Activated naive CD8-positive, alpha-beta T cell treated with anti-CD3 and anti-CD28 coated beads, Interleukin-2, amount 50 U/mL, for 24 hours (primary cell): ENCODE measurements at regions not wholly inside any gene's neighbourhood (a gene's known extent, or its start where the extent isn't known, plus 50 kb on each side); places are given as distances from the start of the nearest gene placed in this dataset.
A peak's percentile ranks its signal among the peaks of the same experiment; 100 is the strongest.

Experiments used
- ATAC-seq: fragments of 150-1000 bp; cut with Tn5 transposase; one replicate; pipeline ENCODE4 v1.10.0; 2021
- DNase-seq: peaks from one replicate; pipeline ENCODE4 v3.0.0; 2021
- H3K27ac Mint-ChIP-seq: one replicate; pipeline ENCODE4 v1.8.0; 2021; ENCODE audit warnings: mild to moderate bottlenecking, mixed read lengths
- H3K27me3 Mint-ChIP-seq: one replicate; pipeline ENCODE4 v1.8.0; 2021; ENCODE audit warnings: mixed read lengths
- H3K36me3 Mint-ChIP-seq: one replicate; pipeline ENCODE4 v1.8.0; 2021; ENCODE audit warnings: low read depth, mixed read lengths
- H3K4me1 Mint-ChIP-seq: one replicate; pipeline ENCODE4 v1.8.0; 2021; ENCODE audit warnings: mixed read lengths
- H3K4me3 Mint-ChIP-seq: one replicate; pipeline ENCODE4 v1.8.0; 2021; ENCODE audit warnings: mild to moderate bottlenecking, moderate library complexity, mixed read lengths
- H3K9me3 Mint-ChIP-seq: one replicate; pipeline ENCODE4 v1.8.0; 2021; ENCODE audit warnings: mixed read lengths

DNA sequence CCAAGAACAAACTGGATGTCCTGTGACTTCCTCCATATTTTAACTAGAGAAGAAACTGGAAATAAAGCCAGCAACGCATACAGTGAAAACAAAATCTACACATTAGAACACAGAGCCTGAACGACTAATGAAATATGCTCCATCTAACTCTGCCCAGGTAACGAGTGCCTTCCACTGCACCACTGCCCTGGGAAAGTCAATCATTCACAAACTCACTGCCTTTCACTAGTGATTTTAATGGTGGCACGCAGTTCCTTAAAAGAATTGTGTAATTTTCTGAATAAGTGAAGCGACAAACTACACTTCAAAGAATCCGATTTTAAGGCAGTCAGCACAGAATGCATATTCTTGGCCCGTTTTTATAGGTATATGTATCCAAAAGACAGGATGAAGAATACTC is 416.0 kb downstream of the SHQ1 start:
- ATAC-seq (no peak), DNase-seq (no peak)
- Mint-ChIP-seq H3K9me3 (no peaks in the 10 kb centered on the region), H3K27ac (no peak overlapping the region), H3K4me1 (peaks cover 86% of the 10 kb centered on the region), H3K4me3 (no peak overlapping the region), H3K27me3 (no peaks in the 10 kb centered on the region), H3K36me3 (peaks cover 23% of the 10 kb centered on the region)

DNA sequence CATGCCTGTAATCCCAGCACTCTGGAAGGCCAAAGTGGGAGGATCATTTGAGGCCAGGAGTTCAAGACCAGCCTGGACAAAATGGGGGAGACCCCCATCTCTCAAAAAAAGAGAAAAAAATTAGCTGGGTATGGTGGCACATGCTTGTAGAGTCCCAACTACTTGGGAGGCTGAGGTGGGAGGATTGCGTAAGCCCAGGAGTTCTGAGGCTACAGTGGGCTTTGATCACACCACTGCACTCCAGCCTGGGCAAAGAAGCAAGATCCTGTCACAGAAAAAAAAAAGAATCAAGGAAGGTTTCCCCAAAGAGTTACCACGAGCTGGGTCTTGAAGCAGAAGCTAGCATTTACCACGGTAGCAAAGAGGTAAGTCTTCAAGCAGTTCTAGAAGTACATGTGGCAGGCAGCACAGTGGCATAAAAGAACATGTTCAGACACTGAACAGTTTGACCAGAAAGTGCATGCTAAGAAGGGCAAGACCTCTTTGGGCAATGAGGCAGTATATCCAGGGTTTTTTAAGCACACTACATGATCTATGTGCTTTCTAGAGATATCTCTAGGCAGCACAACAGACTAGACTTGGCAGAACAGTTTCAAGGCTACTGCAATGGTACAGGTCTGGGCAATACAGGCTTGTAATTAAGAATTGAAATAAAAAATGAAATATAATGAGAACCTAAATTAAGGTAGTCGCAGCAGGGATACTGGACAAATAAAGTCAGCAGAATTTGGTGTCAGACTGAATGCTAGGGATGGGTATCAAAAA is 418.5 kb downstream of the SHQ1 start:
- Mint-ChIP-seq H3K9me3 (no peaks in the 10 kb centered on the region), H3K36me3 (peaks cover 16% of the 10 kb centered on the region), H3K27me3 (no peaks in the 10 kb centered on the region), H3K4me1 (peaks cover 95% of the 10 kb centered on the region), H3K27ac (peak overlapping the region; percentile 12), H3K4me3 (no peak overlapping the region)
- no peak for DNase-seq
- ATAC-seq, result no peak

GRCh38 chr3:72428803-72429202 is 419.4 kb downstream of the SHQ1 start:
- peak overlapping the region; percentile 64 for H3K27ac Mint-ChIP-seq
- no peaks in the 10 kb centered on the region for H3K9me3 Mint-ChIP-seq
- H3K4me1 Mint-ChIP-seq, result peaks cover 91% of the 10 kb centered on the region
- peaks cover 15% of the 10 kb centered on the region for H3K36me3 Mint-ChIP-seq
- ATAC-seq (peak; percentile 17), DNase-seq (no peak)
- no peaks in the 10 kb centered on the region for H3K27me3 Mint-ChIP-seq
- no peak overlapping the region for H3K4me3 Mint-ChIP-seq

- Mint-ChIP-seq H3K4me1 (peaks cover 84% of the 10 kb centered on the region), H3K9me3 (peaks cover 1% of the 10 kb centered on the region), H3K27ac (peak overlapping the region; percentile 92), H3K27me3 (no peaks in the 10 kb centered on the region), H3K36me3 (peaks cover 22% of the 10 kb centered on the region), H3K4me3 (peak overlapping the region; percentile 47)
- ATAC-seq, result peak; percentile 59
- no peak for DNase-seq
Measured at GRCh38 chr3:72427624-72428023, 420.6 kb downstream of the SHQ1 start.

DNA sequence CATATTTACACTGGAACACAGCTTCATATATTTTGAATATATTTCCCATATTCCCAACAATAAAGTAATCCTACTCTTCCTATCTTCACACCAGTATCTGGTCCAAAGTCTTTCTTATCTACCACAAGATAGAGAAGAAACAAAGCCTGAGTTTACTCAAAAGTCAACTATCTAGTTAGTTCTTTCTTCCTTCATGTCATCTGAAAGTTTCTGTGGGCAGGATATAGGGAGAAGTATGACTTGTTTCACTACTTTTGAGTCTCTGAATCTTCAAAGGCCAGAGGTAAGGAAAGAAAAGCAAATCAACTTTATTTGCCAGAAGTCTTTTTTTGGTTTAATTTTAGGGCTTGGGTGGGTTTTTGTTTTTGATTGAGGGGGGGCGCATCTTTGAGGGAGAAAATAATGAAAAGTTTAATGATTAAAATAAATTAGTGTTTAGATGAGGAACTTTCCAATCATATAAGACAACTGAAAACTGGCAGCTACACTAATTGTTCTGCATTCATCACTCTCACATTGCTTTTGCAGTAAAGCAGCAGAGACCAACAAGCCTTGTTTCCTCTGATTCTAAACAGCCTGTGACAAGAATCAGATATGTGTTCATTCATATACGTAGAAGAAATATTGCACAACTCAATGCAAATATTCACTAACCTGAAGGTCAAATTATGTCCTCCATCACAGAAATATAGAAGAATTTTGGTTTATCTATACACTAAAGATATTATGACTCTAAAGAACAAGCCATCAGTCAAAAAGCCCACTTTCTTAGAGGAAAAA is 421.4 kb downstream of the SHQ1 start:
- H3K27me3 Mint-ChIP-seq, result no peaks in the 10 kb centered on the region
- H3K9me3 Mint-ChIP-seq, result peaks cover 9% of the 10 kb centered on the region
- peak overlapping the region; percentile 47 for H3K4me3 Mint-ChIP-seq
- ATAC-seq (peak; percentile 83), DNase-seq (no peak)
- peak overlapping the region; percentile 92 for H3K27ac Mint-ChIP-seq
- peaks cover 30% of the 10 kb centered on the region for H3K36me3 Mint-ChIP-seq
- peaks cover 78% of the 10 kb centered on the region for H3K4me1 Mint-ChIP-seq

DNA sequence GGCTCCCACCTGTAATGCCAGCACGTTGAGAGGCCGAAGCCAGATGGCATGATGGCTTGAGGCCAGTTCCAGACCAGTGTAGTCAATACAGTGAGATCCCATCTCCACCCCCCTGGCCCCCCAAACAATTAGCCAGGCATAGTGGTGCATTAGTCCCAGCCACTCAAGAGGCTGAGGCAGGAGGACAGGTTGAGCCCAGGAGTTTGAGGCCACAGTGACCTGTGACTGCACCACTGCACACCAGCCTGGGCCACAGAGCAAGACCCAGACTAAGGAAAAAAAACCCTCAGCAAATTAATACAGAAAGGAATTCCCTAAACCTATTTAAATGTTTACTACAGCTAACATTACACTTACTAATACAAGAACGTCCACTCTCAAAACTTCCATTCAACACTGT is 424.6 kb downstream of the SHQ1 start:
- Mint-ChIP-seq H3K4me3 (no peak overlapping the region), H3K4me1 (peaks cover 68% of the 10 kb centered on the region), H3K27ac (no peak overlapping the region), H3K36me3 (peaks cover 41% of the 10 kb centered on the region), H3K9me3 (peaks cover 16% of the 10 kb centered on the region), H3K27me3 (no peaks in the 10 kb centered on the region)
- no peak for ATAC-seq
- no peak for DNase-seq

GRCh38 chr3:72421786-72422185 is 426.5 kb downstream of the SHQ1 start:
- no peak for ATAC-seq
- Mint-ChIP-seq H3K4me3 (no peak overlapping the region), H3K27ac (no peak overlapping the region), H3K27me3 (no peaks in the 10 kb centered on the region), H3K4me1 (peaks cover 68% of the 10 kb centered on the region), H3K9me3 (peaks cover 16% of the 10 kb centered on the region), H3K36me3 (peaks cover 38% of the 10 kb centered on the region)
- DNase-seq, result no peak

DNA sequence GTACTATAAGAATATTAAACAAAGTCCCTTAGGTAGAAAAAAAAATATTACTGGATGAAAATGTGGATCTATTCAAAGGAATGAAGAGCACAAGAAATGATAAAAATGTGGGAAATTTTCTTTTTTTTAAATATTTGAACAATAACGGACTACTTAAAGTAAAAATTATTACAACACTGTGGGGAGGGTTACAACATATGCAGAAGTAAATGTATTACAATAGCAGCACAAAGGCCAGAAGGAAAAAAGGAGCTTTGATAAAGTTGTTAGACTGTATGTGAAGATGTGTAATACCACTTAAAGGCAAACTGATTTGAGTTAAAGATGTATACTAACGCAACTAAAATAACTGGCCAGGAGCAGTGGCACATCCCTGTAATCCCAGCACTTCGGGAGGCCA is 427.1 kb downstream of the SHQ1 start:
- H3K4me3 Mint-ChIP-seq, result no peak overlapping the region
- no peak for ATAC-seq
- DNase-seq, result no peak
- peaks cover 66% of the 10 kb centered on the region for H3K4me1 Mint-ChIP-seq
- H3K36me3 Mint-ChIP-seq, result peaks cover 41% of the 10 kb centered on the region
- H3K27me3 Mint-ChIP-seq, result no peaks in the 10 kb centered on the region
- H3K9me3 Mint-ChIP-seq, result peaks cover 16% of the 10 kb centered on the region
- H3K27ac Mint-ChIP-seq, result no peak overlapping the region

DNA sequence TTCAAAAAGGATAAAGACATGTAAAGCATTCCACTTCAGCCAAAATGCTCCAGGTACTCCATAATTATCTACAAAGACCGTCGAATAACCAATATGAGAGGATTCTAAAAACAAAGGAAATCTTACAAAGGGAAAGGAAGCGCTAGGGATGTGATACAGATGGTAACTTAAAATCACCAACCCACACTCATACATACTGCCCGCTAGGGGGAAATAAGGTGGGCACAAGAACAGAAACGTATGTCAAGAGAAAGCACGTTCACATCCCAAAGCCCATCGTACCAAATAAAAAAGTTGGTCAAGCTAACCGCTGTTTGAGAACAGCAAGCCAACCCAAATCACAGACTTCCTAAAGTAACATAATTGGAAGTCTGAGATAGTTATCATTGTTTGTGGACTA is 429.4 kb downstream of the SHQ1 start:
- H3K9me3 Mint-ChIP-seq, result peaks cover 16% of the 10 kb centered on the region
- H3K27ac Mint-ChIP-seq, result peak overlapping the region; percentile 12
- no peak overlapping the region for H3K4me3 Mint-ChIP-seq
- peaks cover 39% of the 10 kb centered on the region for H3K36me3 Mint-ChIP-seq
- DNase-seq (no peak), ATAC-seq (no peak)
- H3K4me1 Mint-ChIP-seq, result peaks cover 67% of the 10 kb centered on the region
- H3K27me3 Mint-ChIP-seq, result no peaks in the 10 kb centered on the region

GRCh38 chr3:72418244-72418643 is 430.0 kb downstream of the SHQ1 start:
- Mint-ChIP-seq H3K4me1 (peaks cover 68% of the 10 kb centered on the region), H3K27ac (peak overlapping the region; percentile 65), H3K36me3 (peaks cover 33% of the 10 kb centered on the region), H3K4me3 (peak overlapping the region; percentile 38), H3K9me3 (peaks cover 16% of the 10 kb centered on the region), H3K27me3 (no peaks in the 10 kb centered on the region)
- ATAC-seq (peak; percentile 49), DNase-seq (no peak)

GRCh38 chr3:72414481-72415016 is 433.7 kb downstream of the SHQ1 start:
- H3K9me3 Mint-ChIP-seq, result no peaks in the 10 kb centered on the region
- peaks cover 92% of the 10 kb centered on the region for H3K4me1 Mint-ChIP-seq
- H3K4me3 Mint-ChIP-seq, result no peak overlapping the region
- ATAC-seq (no peak), DNase-seq (no peak)
- no peaks in the 10 kb centered on the region for H3K27me3 Mint-ChIP-seq
- H3K27ac Mint-ChIP-seq, result no peak overlapping the region
- H3K36me3 Mint-ChIP-seq, result peaks cover 18% of the 10 kb centered on the region

- Mint-ChIP-seq H3K27me3 (no peaks in the 10 kb centered on the region), H3K9me3 (no peaks in the 10 kb centered on the region), H3K27ac (peak overlapping the region; percentile 52), H3K36me3 (peaks cover 18% of the 10 kb centered on the region), H3K4me1 (peaks cover 92% of the 10 kb centered on the region), H3K4me3 (peak overlapping the region; percentile 21)
- DNase-seq (no peak), ATAC-seq (peak; percentile 93)
Measured at GRCh38 chr3:72413228-72413627, 435.0 kb downstream of the SHQ1 start.

GRCh38 chr3:72412340-72412956 is 435.8 kb downstream of the SHQ1 start:
- Mint-ChIP-seq H3K27me3 (no peaks in the 10 kb centered on the region), H3K9me3 (no peaks in the 10 kb centered on the region), H3K36me3 (peaks cover 20% of the 10 kb centered on the region), H3K27ac (no peak overlapping the region), H3K4me3 (no peak overlapping the region), H3K4me1 (peaks cover 92% of the 10 kb centered on the region)
- DNase-seq (no peak), ATAC-seq (no peak)

- Mint-ChIP-seq H3K9me3 (no peaks in the 10 kb centered on the region), H3K27me3 (no peaks in the 10 kb centered on the region), H3K4me3 (no peak overlapping the region), H3K27ac (no peak overlapping the region), H3K36me3 (peaks cover 22% of the 10 kb centered on the region), H3K4me1 (peaks cover 90% of the 10 kb centered on the region)
- no peak for ATAC-seq
- DNase-seq, result no peak
Measured at GRCh38 chr3:72411843-72412242, 436.4 kb downstream of the SHQ1 start.
